Peyer's patch (tissue), 4 donors: ENCODE measurements at regions not wholly inside any gene's neighbourhood (a gene's known extent, or its start where the extent isn't known, plus 50 kb on each side); places are given as distances from the start of the nearest gene placed in this dataset.

Source experiments
- CTCF ChIP-seq, 6 experiments: fragments of 450-650 bp in 4 of 6; fragments of 200-600 bp in 2 of 6; sonication (generic) in 1 of 6; IDR thresholded peaks; one replicate each; pipeline ENCODE4 v1.5.1; 2017 to 2019; ENCODE audit warnings: antibody characterized with exemption in 6 of 6, mild to moderate bottlenecking in 3 of 6, moderate library complexity in 1 of 6
- POLR2A ChIP-seq, 2 donors: fragments of 450-650 bp; IDR thresholded peaks; one replicate each; pipeline ENCODE4 v1.5.1; 2017; ENCODE audit warnings: antibody characterized with exemption in 2 of 2, mild to moderate bottlenecking in 2 of 2, moderate library complexity in 2 of 2

DNA sequence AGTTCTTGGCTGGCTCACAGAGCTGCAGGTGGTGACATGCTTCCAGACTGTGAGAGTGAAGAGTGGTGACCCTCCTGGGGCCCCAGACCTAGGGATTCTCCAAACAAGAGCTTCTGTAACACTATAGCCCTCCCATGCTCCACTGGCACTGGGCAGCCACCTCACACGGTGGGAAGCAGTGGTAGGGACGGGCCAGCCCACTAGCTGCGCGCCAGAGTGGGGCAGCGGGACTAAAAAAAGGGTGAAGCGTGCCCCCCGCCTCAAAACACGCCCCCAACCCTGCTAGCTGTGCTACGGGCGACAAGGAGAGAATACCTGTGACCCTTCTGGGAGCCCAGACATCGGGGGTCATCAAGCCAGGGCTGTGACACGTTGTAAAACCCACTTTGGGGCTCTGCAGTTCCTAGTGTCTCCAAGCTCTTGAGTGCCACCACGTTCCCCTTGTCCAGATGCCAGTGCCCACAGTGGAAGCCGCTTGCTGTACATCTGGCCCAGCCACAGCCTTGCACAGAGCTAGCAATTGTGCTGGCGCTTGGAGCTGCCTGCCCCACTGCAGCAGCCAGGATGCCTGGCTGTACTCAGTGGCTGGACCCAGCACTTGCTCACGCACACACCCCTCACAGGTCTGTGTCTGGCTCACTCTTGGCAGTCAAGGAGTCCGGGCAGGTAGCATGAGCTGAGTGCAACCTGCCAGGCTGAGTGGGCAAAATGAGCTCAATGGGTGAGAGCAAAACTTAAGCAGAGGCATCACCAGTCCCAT lies 100.0 kb downstream of the DCAF12L2 start:
- TF ChIP-seq CTCF (IDR thresholded peaks at IDR 0.05) (no peak), POLR2A (IDR thresholded peaks at IDR 0.05) (no peak)
